RWPE1 (cell line): ENCODE measurements at regions not wholly inside any gene's neighbourhood (a gene's known extent, or its start where the extent isn't known, plus 50 kb on each side); places are given as distances from the start of the nearest gene placed in this dataset.

Experiments used
- CTCF ChIA-PET: fragments of 350-600 bp; sonication (Branson Sonifier 250); formaldehyde crosslinking; extraction: SDS; loops from one replicate; lab custom pipeline; 2021; lab: Yijun Ruan, JAX
- POLR2A ChIA-PET: fragments of 400-600 bp; formaldehyde crosslinking; extraction: SDS; loops from one replicate; lab custom pipeline; 2020; ENCODE audit warnings: antibody characterized with exemption; ENCODE audit not compliant: low non-redundant PET; lab: Yijun Ruan, JAX
- DNase-seq: peaks from one replicate; pipeline ENCODE4 v3.0.0; 2012; ENCODE audit warnings: low spot score
- H3K27ac ChIP-seq: fragments of 450-650 bp; 2 replicates; pipeline ENCODE4 v1.5.1; 2017
- CTCF ChIP-seq: fragments of 450-650 bp; conservative IDR thresholded peaks from 2 replicates; pipeline ENCODE4 v1.5.1; 2017; ENCODE audit warnings: low read depth, mild to moderate bottlenecking

- TF ChIP-seq CTCF = no peak
- H3K27ac ChIP-seq = no peak overlapping the region
- no peak for DNase-seq
- ChIA-PET CTCF (interaction anchor here (0.6 to 1.0 kb wide), 2 partner anchors 11 to 143 kb away, joined by 3 to 7 read pairs; no protein-coding TSS in a partner anchor), POLR2A (no interaction called here)
Measured at GRCh38 chr14:51540364-51540763, 111.3 kb upstream of the FRMD6 start.

GRCh38 chr14:51544471-51544870 lies 107.2 kb upstream of the FRMD6 start:
- ChIA-PET CTCF (interaction anchor here (1.5 kb wide), 1 partner anchor 102 kb away, joined by 3 read pairs; no protein-coding TSS in a partner anchor), POLR2A (no interaction called here)
- TF ChIP-seq CTCF = no peak
- H3K27ac ChIP-seq = no peak overlapping the region
- no peak for DNase-seq

- H3K27ac ChIP-seq = no peak overlapping the region
- ChIA-PET POLR2A (no interaction called here), CTCF (interaction anchor here (0.7 to 1.5 kb wide), 2 partner anchors 9 to 102 kb away, joined by 3 read pairs; no protein-coding TSS in a partner anchor)
- TF ChIP-seq CTCF = no peak
- no peak for DNase-seq
Measured at GRCh38 chr14:51544901-51545300, 106.8 kb upstream of the FRMD6 start.

- DNase-seq = no peak
- TF ChIP-seq CTCF = no peak
- ChIA-PET CTCF (interaction anchor here (0.7 kb wide), 1 partner anchor 9 kb away, joined by 3 read pairs; no protein-coding TSS in a partner anchor), POLR2A (no interaction called here)
- H3K27ac ChIP-seq = no peak overlapping the region
Measured at GRCh38 chr14:51545396-51545795, 106.3 kb upstream of the FRMD6 start.

GRCh38 chr14:51546099-51546498 lies 105.6 kb upstream of the FRMD6 start:
- no peak for TF ChIP-seq CTCF
- ChIA-PET CTCF (no interaction called here), POLR2A (no interaction called here)
- no peak for DNase-seq
- H3K27ac ChIP-seq = no peak overlapping the region

GRCh38 chr14:51546603-51547258 lies 105.0 kb upstream of the FRMD6 start:
- no peak for TF ChIP-seq CTCF
- DNase-seq = no peak
- ChIA-PET POLR2A (no interaction called here), CTCF (no interaction called here)
- H3K27ac ChIP-seq = no peak overlapping the region
